Loucy (cell line): ENCODE measurements at regions not wholly inside any gene's neighbourhood (a gene's known extent, or its start where the extent isn't known, plus 50 kb on each side); places are given as distances from the start of the nearest gene placed in this dataset.

Experiments used
- EZH2phosphoT487 ChIP-seq: fragments of 200-600 bp; IDR thresholded peaks from 2 replicates; pipeline ENCODE4 v1.6.1; 2018; ENCODE audit warnings: antibody characterized with exemption, mild to moderate bottlenecking, moderate library complexity, borderline replicate concordance
- TF ChIP-seq, protein P1 (sequence below): fragments of 200-600 bp; sonication (generic); conservative IDR thresholded peaks from 2 replicates; pipeline ENCODE4 v1.5.1; 2014; ENCODE audit warnings: mild to moderate bottlenecking, antibody characterized with exemption, low read length

GRCh38 chr11:24196733-24197132 is 300.1 kb upstream of the LUZP2 start:
- TF ChIP-seq, protein P1, sequence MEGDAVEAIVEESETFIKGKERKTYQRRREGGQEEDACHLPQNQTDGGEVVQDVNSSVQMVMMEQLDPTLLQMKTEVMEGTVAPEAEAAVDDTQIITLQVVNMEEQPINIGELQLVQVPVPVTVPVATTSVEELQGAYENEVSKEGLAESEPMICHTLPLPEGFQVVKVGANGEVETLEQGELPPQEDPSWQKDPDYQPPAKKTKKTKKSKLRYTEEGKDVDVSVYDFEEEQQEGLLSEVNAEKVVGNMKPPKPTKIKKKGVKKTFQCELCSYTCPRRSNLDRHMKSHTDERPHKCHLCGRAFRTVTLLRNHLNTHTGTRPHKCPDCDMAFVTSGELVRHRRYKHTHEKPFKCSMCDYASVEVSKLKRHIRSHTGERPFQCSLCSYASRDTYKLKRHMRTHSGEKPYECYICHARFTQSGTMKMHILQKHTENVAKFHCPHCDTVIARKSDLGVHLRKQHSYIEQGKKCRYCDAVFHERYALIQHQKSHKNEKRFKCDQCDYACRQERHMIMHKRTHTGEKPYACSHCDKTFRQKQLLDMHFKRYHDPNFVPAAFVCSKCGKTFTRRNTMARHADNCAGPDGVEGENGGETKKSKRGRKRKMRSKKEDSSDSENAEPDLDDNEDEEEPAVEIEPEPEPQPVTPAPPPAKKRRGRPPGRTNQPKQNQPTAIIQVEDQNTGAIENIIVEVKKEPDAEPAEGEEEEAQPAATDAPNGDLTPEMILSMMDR, result no peak
- TF ChIP-seq EZH2phosphoT487, result no peak
